ENCODE measurements at regions not wholly inside any gene's neighbourhood (a gene's known extent, or its start where the extent isn't known, plus 50 kb on each side); places are given as distances from the start of the nearest gene placed in this dataset.

GRCh38 chr1:29474274-29475244, 238.2 kb downstream of the PTPRU start:
- no peak for DNase-seq

GRCh38 chr1:29473161-29473855, 237.0 kb downstream of the PTPRU start:
- DNase-seq, result no peak

DNA sequence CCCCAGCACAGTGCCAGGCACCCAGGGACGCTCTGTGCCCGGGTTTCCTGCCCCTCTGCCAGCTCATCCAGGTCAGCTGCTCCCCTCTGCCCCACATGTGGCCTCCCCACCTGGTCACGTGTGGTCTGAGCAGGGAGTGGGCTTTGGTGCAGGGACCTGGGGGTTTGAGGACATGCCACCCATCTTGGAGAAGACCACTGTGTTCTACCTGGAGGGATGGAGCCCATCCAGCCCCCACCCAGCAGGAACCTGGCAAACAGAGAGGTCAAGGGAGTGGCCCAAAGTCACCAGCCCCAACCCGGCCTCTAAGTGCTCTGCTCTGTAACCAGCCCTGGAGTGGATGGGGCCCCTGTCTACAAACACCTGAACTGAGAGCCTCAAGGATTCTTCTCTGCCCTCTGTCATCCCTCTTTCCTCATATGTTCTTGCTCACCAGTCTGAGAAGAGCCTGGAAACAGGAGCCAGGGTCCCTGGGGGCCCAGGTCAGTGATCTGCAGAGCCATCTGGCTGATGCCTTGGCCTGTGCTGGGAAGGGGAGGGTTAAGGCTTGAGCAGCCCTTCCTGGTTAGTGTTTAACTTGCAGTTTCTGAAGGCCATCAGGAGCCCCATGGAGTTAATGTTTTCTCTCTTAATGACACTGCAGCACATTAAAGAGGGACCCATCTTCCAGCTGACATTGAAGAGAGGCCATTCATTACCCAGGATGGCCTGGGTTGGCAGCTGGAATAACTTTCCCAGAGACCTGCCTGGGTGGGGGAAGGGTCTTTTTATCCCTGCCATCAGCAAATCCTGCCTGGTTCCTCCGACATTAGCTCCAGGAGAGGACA, 235.4 kb downstream of the PTPRU start:
- DNase-seq, result no peak

DNA sequence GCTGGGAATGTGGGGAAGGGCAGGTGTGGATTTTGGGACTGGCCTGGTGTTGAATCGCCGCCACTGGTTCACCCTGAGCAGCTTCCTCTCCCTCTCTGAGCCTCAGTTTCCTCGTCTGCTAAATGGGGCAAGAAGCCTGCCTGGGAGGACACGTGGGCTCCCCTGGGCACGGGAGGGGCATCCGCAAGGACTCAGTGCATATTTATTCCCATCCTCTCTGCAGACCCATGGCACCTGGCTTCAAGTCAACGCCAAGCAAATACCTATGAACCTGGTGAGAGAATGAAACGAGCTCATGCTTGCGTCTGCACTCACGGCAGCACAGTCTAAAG, 234.4 kb downstream of the PTPRU start:
- DNase-seq, result no peak

- DNase-seq, result no peak
These were observed 233.9 kb downstream of the PTPRU start for GRCh38 chr1:29470087-29470787.

DNA sequence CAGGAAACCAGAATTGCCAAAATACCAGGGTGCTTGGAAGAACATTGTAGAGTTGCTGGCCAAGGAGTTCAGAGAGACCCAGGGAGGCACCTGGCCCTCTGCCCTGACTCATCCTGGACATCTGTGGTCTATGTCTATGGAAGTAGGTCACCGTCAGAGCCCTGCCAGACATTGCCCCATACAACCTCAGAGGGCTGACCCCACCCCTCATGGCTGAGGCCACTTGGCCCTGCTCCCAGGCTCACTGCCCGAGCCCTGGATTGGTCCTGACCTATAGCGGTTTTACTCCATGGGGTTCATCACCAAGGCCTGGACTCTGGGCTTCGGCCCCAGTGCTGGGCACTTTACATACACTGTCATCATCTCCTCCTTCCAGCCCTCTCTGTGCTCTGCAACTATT, 233.1 kb downstream of the PTPRU start:
- no peak for DNase-seq

GRCh38 chr1:29467989-29468900, 231.9 kb downstream of the PTPRU start:
- DNase-seq, result no peak

- no peak for DNase-seq
These were observed 229.9 kb downstream of the PTPRU start for GRCh38 chr1:29466258-29466657.

DNA sequence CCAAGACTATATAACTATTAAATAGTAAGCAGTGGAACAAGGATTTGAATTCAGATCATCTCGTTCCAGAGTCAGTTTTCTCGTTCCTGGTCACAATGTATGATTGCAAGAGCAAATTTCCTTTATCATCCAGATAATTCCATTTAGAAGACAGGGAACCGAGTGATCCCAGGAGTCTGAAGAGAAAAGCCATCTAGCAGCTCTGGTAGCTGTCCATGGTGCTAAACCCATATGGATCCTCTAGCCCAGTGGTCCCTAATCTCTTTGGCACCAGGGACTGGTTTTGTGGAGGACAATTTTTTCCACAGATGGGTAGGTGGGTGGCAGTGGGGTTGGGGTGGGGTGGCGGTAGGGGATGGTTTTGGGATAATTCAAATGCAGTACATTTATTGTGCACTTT, 229.4 kb downstream of the PTPRU start:
- no peak for DNase-seq

GRCh38 chr1:29462096-29462495, 225.8 kb downstream of the PTPRU start:
- no peak for DNase-seq

- no peak for DNase-seq
These were observed 224.9 kb downstream of the PTPRU start for GRCh38 chr1:29461115-29461739.

DNA sequence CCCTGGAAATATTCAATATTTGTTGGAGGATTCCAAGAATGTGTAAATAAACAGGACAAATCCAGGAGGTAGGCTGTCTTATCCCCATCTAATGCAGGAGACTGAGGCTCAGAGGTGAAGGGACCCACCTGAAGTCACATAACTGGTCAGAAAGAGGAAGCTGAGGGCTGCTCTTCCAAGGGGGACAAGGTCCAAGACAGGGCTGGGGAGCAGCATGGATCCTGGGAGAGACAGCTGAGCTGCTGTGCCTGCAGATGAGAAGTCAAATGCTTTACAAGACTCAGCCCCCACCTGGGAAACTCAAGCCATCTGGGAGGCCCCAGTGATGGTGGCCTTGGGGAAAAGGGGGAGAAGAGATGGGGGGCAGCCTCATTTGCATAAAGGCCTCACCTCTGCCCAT, 224.4 kb downstream of the PTPRU start:
- no peak for DNase-seq

DNA sequence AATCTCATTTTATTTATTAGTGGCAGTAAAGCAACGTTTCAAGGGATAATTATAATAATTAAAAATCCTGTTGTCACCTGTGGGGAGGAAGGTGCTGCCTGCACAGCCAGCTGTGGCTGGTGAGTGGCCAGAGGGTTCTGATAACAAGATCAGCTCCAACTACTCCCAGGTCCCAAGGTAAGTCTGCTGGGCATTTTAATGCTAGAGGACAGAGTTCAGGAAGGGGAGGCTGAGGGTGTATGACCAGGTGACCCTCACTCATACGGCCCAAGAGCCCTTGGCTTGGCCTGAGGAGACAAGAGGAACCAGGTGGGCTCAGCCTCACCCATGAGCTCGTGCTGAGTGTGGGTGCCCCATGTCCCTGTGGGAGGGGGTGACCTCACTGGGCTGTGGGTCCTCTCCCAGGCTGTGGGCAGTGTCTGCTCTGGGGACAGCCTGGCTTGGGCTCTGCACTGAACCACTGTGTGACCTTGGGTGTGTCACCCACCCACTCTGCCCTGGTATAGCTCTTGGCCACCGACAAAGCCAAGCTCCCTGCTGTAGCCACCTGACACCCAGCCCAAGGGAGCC, 223.8 kb downstream of the PTPRU start:
- no peak for DNase-seq

DNA sequence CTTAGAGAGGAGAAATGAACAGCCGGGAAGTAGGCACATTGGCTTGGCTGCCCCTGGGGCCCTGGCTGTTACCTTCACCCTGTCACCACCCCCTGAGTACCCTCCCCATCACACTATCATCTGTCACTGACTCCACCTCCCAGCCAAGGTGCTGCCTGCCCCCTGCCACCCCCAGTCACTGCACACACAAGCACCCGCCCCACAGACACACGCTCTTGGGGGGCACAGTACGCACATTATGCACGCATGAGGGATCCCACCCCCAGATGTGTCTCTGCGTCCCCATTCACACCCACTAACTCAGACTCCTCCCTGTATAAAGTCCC, 223.3 kb downstream of the PTPRU start:
- DNase-seq, result no peak

DNA sequence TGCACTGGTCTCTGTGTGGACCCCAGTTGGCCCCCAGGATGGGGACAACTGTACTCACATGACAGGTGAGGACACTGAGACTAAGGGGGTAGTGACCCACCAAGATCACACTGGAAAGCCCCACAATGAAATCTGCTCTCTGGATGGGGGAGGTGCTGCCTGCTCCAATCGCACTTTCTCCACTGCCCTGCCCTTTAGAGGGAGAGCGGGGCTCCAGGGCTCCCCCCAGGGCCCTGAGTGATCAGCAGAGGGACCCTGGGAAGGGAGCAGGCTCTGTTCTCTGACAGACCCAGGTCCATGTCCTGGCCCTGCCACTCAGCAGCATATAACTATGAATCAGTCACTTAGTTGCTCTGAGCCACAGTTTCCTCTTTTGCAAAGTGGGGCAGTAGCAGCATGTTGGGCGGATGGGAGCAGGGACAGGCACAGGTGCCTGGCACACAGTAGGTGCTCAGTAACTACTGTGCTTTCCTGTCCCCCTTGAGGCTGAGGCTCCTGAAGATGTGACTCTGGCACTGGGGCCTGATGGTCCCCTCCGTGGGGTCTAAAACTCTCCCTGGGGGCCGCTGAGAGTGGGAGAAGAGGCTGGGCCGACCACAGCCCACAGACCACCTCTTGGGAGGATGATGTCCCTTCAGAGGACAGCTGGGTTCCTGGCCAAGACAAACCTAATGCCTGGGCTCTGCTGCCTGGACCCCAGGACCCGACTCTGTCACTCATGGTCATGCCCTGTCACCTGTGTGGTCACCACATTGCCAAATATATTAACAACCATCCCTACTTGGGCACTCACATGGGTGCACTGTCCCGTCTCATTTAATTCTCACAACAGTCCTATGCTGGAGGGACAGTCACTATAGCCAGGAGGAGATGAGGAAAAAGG, 222.7 kb downstream of the PTPRU start:
- no peak for DNase-seq

DNA sequence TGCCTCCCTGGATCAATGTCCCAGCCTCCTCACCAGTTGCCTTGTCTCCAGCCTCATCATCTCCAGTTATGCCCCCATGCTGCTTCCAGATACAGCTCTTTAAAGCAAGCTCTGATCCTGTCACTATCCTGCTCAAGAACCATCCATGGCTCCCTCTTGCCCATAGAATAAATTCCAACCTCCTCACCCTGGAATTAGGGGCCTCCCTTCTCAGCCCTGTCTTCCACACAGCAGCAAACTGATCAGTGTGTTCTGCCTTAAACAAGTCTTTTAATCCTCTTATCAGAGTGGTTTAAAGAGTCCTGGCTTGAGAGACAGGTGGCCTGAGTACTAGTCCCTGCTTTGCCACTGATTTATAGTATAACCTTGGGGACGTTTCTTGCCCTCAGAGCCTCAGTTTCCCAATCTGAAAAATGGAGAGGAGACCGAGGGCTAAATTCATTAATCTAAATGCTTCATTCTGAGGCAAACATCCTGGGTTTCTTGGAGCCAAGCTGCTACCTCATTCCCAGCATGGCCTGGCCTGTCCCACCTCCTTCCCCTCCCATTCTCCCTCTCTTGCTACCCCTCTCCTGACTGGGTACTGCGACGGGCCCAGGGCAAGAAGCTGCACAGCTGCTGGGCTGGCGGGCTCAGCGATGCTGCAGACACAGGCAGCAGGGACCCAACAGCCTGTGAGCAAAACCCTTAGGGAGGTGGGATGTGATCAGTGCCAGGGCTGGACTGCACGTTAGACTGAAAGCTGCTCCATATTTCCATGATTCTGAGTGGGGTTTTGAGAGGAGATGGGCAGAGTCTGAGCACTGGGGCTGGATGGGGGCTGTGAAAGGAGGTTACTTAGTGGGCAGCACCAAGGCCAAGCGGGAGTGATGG, 221.4 kb downstream of the PTPRU start:
- no peak for DNase-seq

GRCh38 chr1:29456685-29457435, 220.5 kb downstream of the PTPRU start:
- no peak for DNase-seq

DNA sequence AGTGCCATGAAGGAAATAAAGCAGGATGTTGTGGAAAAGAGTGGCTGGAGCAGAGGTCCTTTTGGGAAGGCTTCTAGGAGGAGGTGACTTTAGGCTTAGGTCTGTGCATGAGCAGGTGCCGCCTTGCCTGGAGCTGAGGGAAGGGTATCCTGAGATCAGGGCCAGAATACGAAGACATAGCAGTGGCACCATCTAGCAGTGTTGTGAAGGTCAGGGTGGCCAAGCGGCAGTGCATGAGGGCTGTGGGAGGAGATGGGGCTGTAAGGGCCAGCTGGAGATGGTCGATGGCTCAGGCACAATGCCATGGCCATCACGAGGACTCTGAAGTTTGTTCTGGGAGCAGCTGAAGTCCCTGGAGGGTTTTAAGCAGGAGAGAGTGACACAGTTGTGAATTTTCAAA, 219.5 kb downstream of the PTPRU start:
- no peak for DNase-seq
